Nucleus accumbens (tissue), 56 donors: ENCODE measurements at regions not wholly inside any gene's neighbourhood (a gene's known extent, or its start where the extent isn't known, plus 50 kb on each side); places are given as distances from the start of the nearest gene placed in this dataset.
"Not testable (repeated sequence)": the region's sequence is repeated elsewhere in the genome, so short reads cannot be mapped to it uniquely, and the experiment has no call there.

Source experiments
- DNase-seq, 56 donors: peaks; one replicate each; lab custom pipeline; 2025; lab: John Stamatoyannopoulos, UW

GRCh38 chr6:117761610-117762009 is 86.3 kb downstream of the NUS1 start:
- no peak for DNase-seq

- DNase-seq, result no peak
These were observed 96.1 kb downstream of the NUS1 start for GRCh38 chr6:117771403-117771802.

- no peak for DNase-seq
These were observed 101.2 kb downstream of the NUS1 start for GRCh38 chr6:117776441-117776840.

- DNase-seq, result no peak
These were observed 106.3 kb downstream of the NUS1 start for GRCh38 chr6:117781550-117781949.

- peak in 28 of 56 donors; percentile 1 to 51 (median 7) for DNase-seq
These were observed 108.0 kb downstream of the NUS1 start for GRCh38 chr6:117783279-117783678.

- DNase-seq, result no peak
These were observed 115.7 kb downstream of the NUS1 start for GRCh38 chr6:117791012-117791411.

GRCh38 chr6:117795234-117795633 is 111.8 kb upstream of the SLC35F1 start:
- no peak for DNase-seq

- not testable (repeated sequence) for DNase-seq
These were observed 108.2 kb upstream of the SLC35F1 start for GRCh38 chr6:117798819-117799218.

GRCh38 chr6:117810269-117810668 is 96.8 kb upstream of the SLC35F1 start:
- no peak for DNase-seq

GRCh38 chr6:117817499-117817898 is 89.6 kb upstream of the SLC35F1 start:
- no peak for DNase-seq

GRCh38 chr6:117817992-117818391 is 89.1 kb upstream of the SLC35F1 start:
- no peak for DNase-seq

- DNase-seq, result no peak
These were observed 88.6 kb upstream of the SLC35F1 start for GRCh38 chr6:117818449-117818848.

GRCh38 chr6:117829594-117830319 is 77.3 kb upstream of the SLC35F1 start:
- DNase-seq, result peak in 1 of 56 donors; percentile 7

- no peak for DNase-seq
These were observed 69.8 kb upstream of the SLC35F1 start for GRCh38 chr6:117837261-117837660.

GRCh38 chr6:117840541-117840983 is 66.5 kb upstream of the SLC35F1 start:
- DNase-seq, result no peak

- no peak for DNase-seq
These were observed 59.2 kb upstream of the SLC35F1 start for GRCh38 chr6:117847912-117848311.

GRCh38 chr6:117849087-117849486 is 58.0 kb upstream of the SLC35F1 start:
- no peak for DNase-seq
